ENCODE measurements at regions not wholly inside any gene's neighbourhood (a gene's known extent, or its start where the extent isn't known, plus 50 kb on each side); places are given as distances from the start of the nearest gene placed in this dataset.

- Mint-ChIP-seq H3K27ac (no peak overlapping the region), H3K36me3 (no peaks in the 10 kb centered on the region), H3K27me3 (ENCODE audit: low read depth in 3 of 3) (no peaks in the 10 kb centered on the region), H3K4me1 (no peaks in the 10 kb centered on the region), H3K4me3 (no peak overlapping the region), H3K9me3 (peaks cover 0 to 9% (median 5%) of the 10 kb centered on the region in 7 donors)
- H3K4me1 ChIP-seq (ENCODE audit: control insufficient read depth in 1 of 2, insufficient read depth in 2 of 2, low read length in 2 of 2), result no peaks in the 10 kb centered on the region
- H3K4me3 ChIP-seq (replicated peaks in 1 of 3; ENCODE audit: low read depth in 2 of 3, low read length in 3 of 3), result no peak overlapping the region
- no peaks in the 10 kb centered on the region for H3K79me2 ChIP-seq (ENCODE audit: insufficient read depth, low read length)
- H4K20me1 ChIP-seq (ENCODE audit: insufficient read depth, low read length), result no peaks in the 10 kb centered on the region
- no peaks in the 10 kb centered on the region for H3K27me3 ChIP-seq (ENCODE audit: control insufficient read depth in 2 of 2, insufficient read depth in 2 of 2, low read length in 2 of 2)
- H2AFZ ChIP-seq (ENCODE audit: insufficient read depth, low read depth, low read length, poor library complexity, severe bottlenecking), result no peak overlapping the region
- intact Hi-C loops (cut with micrococcal nuclease), result no loop called here
- H3K27ac ChIP-seq (ENCODE audit: low read depth in 1 of 2, low read length in 2 of 2), result no peak overlapping the region
- TF ChIP-seq CTCF (IDR thresholded peaks at IDR 0.05), result no peak
- no peak for DNase-seq
- H3K9me3 ChIP-seq (replicated peaks in 1 of 2; ENCODE audit: control insufficient read depth in 1 of 2, insufficient read depth in 1 of 2, low read length in 2 of 2), result peaks cover 7 to 13% of the 10 kb centered on the region in 2 donors
- no peak overlapping the region for H3K9ac ChIP-seq (ENCODE audit: insufficient read depth, low read length, poor library complexity, severe bottlenecking)
- H3K4me2 ChIP-seq (replicated peaks; ENCODE audit: extremely low read depth, low read length, poor library complexity, severe bottlenecking), result no peak overlapping the region
- 95% methylated on average over 4 of the region's 4 CpGs for WGBS (ENCODE audit: insufficient coverage)
- no peaks in the 10 kb centered on the region for H3K36me3 ChIP-seq (replicated peaks in 1 of 2; ENCODE audit: control insufficient read depth in 1 of 2, insufficient read depth in 2 of 2, low read length in 2 of 2)
Measured at GRCh38 chr2:107376909-107377308, 449.8 kb upstream of the RGPD4 start.

GRCh38 chr2:107380912-107381311, 445.8 kb upstream of the RGPD4 start:
- no peak overlapping the region for H3K4me3 Mint-ChIP-seq
- peaks cover 0 to 11% (median 5%) of the 10 kb centered on the region in 7 donors for H3K9me3 Mint-ChIP-seq
- Histone ChIP-seq H2AFZ (ENCODE audit: insufficient read depth, low read depth, low read length, poor library complexity, severe bottlenecking) (no peak overlapping the region), H3K4me1 (ENCODE audit: control insufficient read depth in 1 of 2, insufficient read depth in 2 of 2, low read length in 2 of 2) (no peaks in the 10 kb centered on the region), H3K9ac (ENCODE audit: insufficient read depth, low read length, poor library complexity, severe bottlenecking) (no peak overlapping the region), H3K9me3 (replicated peaks in 1 of 2; ENCODE audit: control insufficient read depth in 1 of 2, insufficient read depth in 1 of 2, low read length in 2 of 2) (peaks cover 8 to 17% of the 10 kb centered on the region in 2 donors), H4K20me1 (ENCODE audit: insufficient read depth, low read length) (no peaks in the 10 kb centered on the region), H3K4me2 (replicated peaks; ENCODE audit: extremely low read depth, low read length, poor library complexity, severe bottlenecking) (no peak overlapping the region), H3K27ac (ENCODE audit: low read depth in 1 of 2, low read length in 2 of 2) (no peak overlapping the region), H3K79me2 (ENCODE audit: insufficient read depth, low read length) (no peaks in the 10 kb centered on the region), H3K27me3 (ENCODE audit: control insufficient read depth in 2 of 2, insufficient read depth in 2 of 2, low read length in 2 of 2) (no peaks in the 10 kb centered on the region), H3K4me3 (replicated peaks in 1 of 3; ENCODE audit: low read depth in 2 of 3, low read length in 3 of 3) (no peak overlapping the region), H3K36me3 (replicated peaks in 1 of 2; ENCODE audit: control insufficient read depth in 1 of 2, insufficient read depth in 2 of 2, low read length in 2 of 2) (no peaks in the 10 kb centered on the region)
- no peaks in the 10 kb centered on the region for H3K4me1 Mint-ChIP-seq
- TF ChIP-seq CTCF (IDR thresholded peaks at IDR 0.05), result no peak
- 88% methylated on average over 2 of the region's 2 CpGs for WGBS (ENCODE audit: insufficient coverage)
- H3K36me3 Mint-ChIP-seq, result no peaks in the 10 kb centered on the region
- H3K27ac Mint-ChIP-seq, result no peak overlapping the region
- DNase-seq, result no peak
- H3K27me3 Mint-ChIP-seq (ENCODE audit: low read depth in 3 of 3), result no peaks in the 10 kb centered on the region
- intact Hi-C loops (cut with micrococcal nuclease), result no loop called here

Measured in CD14-positive monocyte (primary cell).